GM19438 (cell line): ENCODE measurements at regions not wholly inside any gene's neighbourhood (a gene's known extent, or its start where the extent isn't known, plus 50 kb on each side); places are given as distances from the start of the nearest gene placed in this dataset.
"Not testable (repeated sequence)": the region's sequence is repeated elsewhere in the genome, so short reads cannot be mapped to it uniquely, and the experiment has no call there.

ENCODE experiments used
- ATAC-seq: cut with Tn5 transposase; IDR thresholded peaks from one replicate; pipeline ENCODE4 v1.9.1; 2021; ENCODE audit warnings: low read depth; ENCODE audit not compliant: unreplicated experiment

- no peak for ATAC-seq
Measured at GRCh38 chr15:60130821-60131220, 126.7 kb downstream of the FOXB1 start.

DNA sequence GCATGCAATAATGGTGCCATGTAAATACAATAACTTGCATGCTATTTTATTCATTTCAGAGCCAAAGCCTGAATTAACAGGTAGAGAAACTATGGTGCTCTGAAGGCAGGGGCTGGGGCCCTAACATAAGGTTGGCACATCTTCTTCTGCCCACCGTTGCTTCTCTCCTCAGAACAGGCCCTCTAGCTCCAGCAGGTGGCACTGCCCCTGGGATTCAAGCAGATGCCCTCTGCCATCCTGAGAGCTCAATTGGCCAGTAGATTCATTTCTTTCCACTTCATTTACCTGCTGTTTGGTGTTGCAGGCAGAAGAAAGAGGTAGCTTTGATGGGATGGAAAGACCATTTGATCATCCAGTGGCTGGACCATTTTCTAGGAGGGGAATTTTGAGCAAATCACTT is 130.5 kb downstream of the FOXB1 start:
- no peak for ATAC-seq

GRCh38 chr15:60135961-60136360 is 131.8 kb downstream of the FOXB1 start:
- ATAC-seq: no peak

GRCh38 chr15:60137711-60138396 is 133.7 kb downstream of the FOXB1 start:
- no peak for ATAC-seq

GRCh38 chr15:60138397-60138968 is 134.4 kb downstream of the FOXB1 start:
- no peak for ATAC-seq

DNA sequence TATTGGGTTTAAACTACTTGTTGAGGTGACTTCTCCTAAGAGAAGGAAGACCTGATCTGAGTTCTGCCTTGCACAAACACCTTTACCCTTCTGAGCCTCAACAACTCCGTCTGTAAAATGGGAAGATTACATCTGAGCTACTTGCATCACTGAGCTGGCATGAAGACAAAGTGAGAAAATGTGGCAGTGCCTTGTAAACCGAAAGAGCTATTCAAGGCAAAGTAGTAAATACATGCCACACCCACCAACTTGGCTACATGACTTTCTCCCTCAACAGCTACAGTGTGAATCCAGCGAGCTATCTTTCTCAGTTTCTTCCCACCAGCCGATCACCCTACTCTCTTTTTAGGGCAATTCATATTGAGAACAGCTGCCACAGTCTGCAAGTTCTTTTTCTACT is 148.3 kb downstream of the FOXB1 start:
- ATAC-seq: no peak

DNA sequence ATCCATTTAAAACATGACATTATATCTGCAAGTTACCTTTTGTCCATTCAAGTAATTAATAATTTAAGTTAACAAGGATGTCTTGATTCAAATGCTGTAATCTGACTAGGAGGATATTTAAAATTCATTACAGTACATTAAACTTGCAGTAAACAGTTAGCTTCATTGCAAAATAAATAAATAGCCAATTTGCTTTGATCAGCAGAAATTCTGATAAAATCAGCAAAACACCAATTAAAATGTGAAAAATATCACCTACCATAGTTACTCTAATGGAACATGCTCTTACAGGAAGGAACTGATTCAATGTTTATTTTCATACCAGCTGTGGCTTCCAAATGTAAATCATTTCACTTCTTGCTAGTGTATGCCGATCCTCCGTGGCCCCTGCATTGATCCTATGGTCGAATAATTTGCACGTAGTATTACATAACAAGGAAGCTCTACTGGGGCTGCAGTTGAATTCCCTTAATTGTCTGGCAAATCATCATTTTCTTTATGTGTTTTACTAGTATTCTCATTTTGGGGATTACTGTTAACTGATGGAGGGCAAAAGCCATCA is 150.7 kb downstream of the FOXB1 start:
- no peak for ATAC-seq

GRCh38 chr15:60155661-60156060 is 151.6 kb downstream of the FOXB1 start:
- ATAC-seq: no peak

DNA sequence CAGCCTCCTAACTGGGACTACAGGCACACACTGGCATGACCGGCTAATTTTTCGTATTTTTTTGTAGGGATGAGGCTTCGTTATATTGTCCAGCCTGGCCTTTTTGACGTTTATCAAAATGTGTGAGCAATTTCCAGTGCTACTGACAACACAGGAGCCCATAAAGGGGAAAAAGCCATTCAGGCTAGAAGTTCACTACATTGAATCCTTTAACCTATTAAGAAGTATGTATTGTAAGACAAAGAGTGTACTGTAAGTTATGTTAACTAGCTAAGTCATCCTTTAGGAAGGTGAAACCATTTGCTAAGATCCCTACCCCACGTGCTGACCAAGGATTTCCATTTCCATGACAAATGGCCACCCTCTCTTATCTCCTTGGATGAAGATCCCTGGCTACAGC is 156.8 kb downstream of the FOXB1 start:
- ATAC-seq: no peak

DNA sequence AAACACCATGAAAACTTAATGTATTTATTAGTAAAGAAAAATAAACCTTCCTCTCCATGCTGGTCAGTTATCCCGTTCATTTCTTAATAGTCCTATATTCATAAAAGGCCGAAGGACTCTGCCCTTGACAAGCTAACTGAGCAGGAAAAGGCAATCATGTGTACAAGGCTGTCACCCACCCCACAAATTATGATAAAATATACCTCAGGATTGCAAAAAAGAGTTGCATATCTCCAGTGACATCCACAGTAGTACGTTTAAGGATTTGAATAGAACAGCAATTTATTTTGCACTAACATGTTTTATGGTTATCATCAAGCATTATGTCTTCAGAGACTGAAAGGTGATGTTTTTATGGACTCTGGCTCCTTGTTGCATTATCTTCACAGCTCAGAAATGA is 157.6 kb downstream of the FOXB1 start:
- ATAC-seq: no peak

DNA sequence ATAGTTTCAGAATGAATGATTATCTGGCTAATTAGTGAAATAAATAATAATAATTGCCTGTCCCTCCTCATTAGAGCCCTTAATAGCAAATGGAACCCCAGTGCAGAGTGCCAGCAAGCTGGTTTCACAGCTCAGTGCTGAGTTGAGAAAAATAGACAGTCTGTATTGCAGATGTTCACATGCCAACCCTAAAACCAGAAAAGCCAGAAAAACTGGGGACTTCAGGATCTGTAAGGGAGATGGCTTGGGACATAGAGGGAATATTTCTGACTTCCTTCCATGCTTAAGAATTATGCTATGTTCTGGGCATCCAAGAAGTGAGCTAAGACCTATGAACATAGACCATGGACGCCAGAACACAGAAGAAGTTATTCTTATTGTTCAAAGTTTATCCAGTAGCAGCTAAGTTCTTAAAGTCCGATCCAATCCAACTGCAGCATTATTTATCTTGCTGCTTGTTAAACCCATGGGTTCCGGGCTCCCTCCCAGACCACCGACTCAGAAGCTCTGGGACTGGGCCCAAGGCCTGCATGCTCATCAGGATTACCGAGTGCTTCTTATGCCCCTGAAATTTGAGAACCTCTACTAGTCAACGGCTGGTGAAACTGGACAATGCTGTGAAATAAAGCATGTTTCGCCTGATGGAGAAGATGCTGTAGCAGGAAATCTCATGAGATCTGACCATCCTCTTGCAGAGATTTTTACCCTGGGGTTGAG is 158.3 kb downstream of the FOXB1 start:
- no peak for ATAC-seq

DNA sequence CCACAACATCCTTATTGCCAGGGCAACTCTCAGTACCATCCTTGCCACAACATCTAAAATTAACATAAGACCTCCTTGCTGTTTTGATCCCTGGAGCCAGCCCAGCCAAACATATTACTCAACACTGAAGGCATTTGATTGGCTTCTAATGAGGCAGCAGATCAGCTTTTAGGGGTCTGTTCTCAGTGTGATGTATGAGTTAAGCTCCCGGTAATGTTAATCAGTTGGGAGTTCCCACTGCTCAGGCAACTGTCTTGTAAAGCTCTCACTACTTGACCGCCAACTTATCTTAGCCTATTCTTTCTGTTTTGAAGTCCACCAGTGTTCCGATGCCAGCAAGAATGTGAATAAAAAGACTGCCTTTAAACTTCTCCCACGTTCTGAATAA is 158.9 kb downstream of the FOXB1 start:
- no peak for ATAC-seq

DNA sequence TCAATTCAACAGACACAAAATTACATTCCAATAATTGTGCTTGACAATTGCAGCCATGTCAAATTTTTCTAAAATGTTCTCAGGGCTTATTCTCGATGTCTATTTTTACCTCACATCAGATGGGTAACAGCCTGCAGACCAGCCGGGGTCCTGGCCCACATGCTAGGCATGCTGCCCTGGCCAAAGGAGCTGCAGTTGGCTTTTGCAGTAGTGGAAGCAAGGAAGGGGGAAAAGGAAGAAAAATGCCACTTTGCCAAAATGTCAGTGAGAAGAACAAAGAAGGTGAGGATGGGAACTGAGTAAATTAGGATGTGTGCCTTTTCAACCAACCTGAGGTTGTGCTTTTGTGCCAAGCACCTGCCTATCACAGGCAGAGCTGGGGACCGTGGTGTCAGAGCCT is 161.0 kb downstream of the FOXB1 start:
- no peak for ATAC-seq

GRCh38 chr15:60172143-60172542 is 168.0 kb downstream of the FOXB1 start:
- ATAC-seq: no peak

DNA sequence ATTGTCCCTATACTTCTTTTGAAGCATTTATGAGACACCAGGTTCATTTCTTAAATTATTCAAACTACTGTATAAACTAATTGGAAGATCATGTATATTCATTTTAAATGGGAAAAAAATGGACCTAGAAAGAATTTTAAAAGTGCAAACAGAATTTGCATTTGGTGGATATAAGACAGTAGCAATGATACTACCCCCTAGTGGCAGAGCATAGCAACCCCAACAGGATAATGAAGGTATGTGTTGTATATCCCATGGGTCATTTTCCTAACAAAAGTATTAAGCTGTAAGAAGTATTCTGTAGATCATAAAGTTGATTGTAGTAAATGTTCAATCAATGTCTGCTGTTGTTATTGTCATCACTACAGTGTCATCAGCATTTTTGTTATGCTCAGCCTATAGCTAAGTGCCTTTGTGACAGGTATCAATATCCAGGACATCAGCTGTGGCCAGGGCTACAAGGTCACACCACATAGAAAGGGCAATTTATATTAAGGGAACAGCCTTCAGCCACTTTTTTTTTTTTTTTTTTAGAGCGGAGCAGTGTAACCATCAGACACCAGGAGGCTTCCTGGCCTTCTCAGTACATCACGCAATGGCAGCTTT is 175.8 kb downstream of the FOXB1 start:
- no peak for ATAC-seq

GRCh38 chr15:60181957-60182356 is 177.8 kb downstream of the FOXB1 start:
- ATAC-seq: not testable (repeated sequence)

- no peak for ATAC-seq
Measured at GRCh38 chr15:60183366-60183765, 179.3 kb downstream of the FOXB1 start.

- ATAC-seq: no peak
Measured at GRCh38 chr15:60184579-60184978, 180.5 kb downstream of the FOXB1 start.

DNA sequence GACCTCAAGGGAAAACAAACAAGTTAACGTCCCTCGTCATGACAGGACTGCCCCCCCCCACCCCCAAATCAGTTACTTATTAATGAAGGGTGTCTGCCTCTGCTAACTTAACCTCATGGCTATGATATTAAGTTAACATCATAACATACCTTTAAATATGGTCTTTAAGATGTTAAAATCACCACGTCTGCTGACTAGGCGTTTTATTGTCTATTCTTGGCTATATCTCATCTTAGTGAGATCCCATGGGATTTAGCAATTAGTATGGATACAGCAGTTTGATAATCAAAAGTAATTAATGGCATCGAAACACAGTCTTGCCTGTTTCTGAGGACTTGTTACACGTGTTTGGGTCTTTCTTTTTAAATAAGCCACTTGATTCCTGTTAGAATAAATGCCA is 186.9 kb downstream of the FOXB1 start:
- ATAC-seq: no peak

DNA sequence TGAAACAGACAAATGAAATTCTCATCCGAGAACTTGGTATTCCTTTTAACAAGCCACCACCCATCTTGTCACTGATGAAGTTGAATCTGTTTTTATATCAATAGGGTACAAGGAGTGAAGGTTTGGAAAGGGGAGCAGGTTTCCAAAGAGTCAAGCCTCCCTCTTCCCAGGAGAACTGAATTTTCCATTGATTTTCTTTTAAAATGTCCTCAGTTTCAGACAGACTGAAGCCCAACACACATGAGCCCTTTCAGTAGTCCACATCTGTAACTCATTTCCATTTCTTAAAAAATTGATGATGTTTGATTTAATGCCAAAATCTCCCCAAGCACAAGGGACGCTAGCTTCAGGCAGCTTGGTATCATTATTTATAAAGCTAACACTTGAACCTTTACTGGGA is 187.7 kb downstream of the FOXB1 start:
- no peak for ATAC-seq

DNA sequence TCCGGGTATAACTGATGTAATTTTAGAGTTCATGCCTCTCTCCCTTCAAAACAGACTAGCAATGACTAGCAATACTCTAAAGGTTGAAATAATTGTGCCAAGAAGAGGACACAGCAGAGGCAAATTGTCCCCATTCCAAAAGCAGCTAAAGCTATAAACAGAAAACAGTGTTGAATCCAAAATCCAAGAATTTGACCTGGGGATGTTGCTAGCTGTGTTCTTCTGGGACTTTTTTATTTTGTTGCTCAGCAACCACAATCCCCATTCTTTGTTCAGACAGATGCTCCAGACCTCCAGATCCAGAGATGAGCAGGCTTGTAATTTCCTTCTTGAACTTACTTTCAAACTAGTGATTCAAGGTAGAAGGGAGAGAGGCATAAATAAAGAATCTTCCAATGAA is 191.5 kb downstream of the FOXB1 start:
- no peak for ATAC-seq
